MM.1S (cell line): ENCODE measurements at regions not wholly inside any gene's neighbourhood (a gene's known extent, or its start where the extent isn't known, plus 50 kb on each side); places are given as distances from the start of the nearest gene placed in this dataset.
A peak's percentile ranks its signal among the peaks of the same experiment; 100 is the strongest.

Source experiments
- DNase-seq: peaks from one replicate; pipeline ENCODE4 v3.0.0-alpha.2; 2015
- H2AFZ ChIP-seq: fragments of 300-600 bp; sonication (generic); 2 replicates; pipeline ENCODE4 v1.6.0; 2016; ENCODE audit warnings: antibody characterized with exemption, low read length
- H3F3A ChIP-seq: fragments of 300-600 bp; sonication (generic); 2 replicates; pipeline ENCODE4 v1.6.1; 2016; ENCODE audit warnings: mild to moderate bottlenecking, antibody characterized with exemption, low read length, moderate library complexity, mixed read lengths; ENCODE audit not compliant: insufficient read depth
- H3K27ac ChIP-seq: fragments of 300-600 bp; sonication (generic); 2 replicates; pipeline ENCODE4 v1.5.1; 2016; ENCODE audit warnings: mild to moderate bottlenecking, low read length
- H3K27me3 ChIP-seq: fragments of 300-600 bp; sonication (generic); replicated peaks from 2 replicates; pipeline ENCODE4 v1.6.0; 2016; ENCODE audit warnings: low read length; ENCODE audit not compliant: insufficient read depth
- H3K36me3 ChIP-seq: fragments of 300-600 bp; sonication (generic); replicated peaks from 2 replicates; pipeline ENCODE4 v1.6.1; 2016; ENCODE audit warnings: mild to moderate bottlenecking, low read length, mixed read lengths; ENCODE audit not compliant: insufficient read depth
- H3K4me1 ChIP-seq: fragments of 300-600 bp; sonication (generic); 2 replicates; pipeline ENCODE4 v1.6.1; 2016; ENCODE audit warnings: low read length, mixed read lengths
- H3K4me2 ChIP-seq: fragments of 300-600 bp; sonication (generic); 2 replicates; pipeline ENCODE4 v1.6.0; 2016; ENCODE audit warnings: low read depth, low read length
- H3K4me3 ChIP-seq: fragments of 300-600 bp; sonication (generic); 2 replicates; pipeline ENCODE4 v1.5.1; 2016; ENCODE audit warnings: low read length, mixed read lengths
- H3K79me2 ChIP-seq: fragments of 300-600 bp; sonication (generic); 2 replicates; pipeline ENCODE4 v1.6.1; 2016; ENCODE audit warnings: mixed run types, low read length, mixed read lengths
- H3K9ac ChIP-seq: fragments of 300-600 bp; sonication (generic); 2 replicates; pipeline ENCODE4 v1.6.1; 2016; ENCODE audit warnings: low read length, mixed read lengths
- H3K9me2 ChIP-seq: fragments of 300-600 bp; sonication (generic); replicated peaks from 2 replicates; pipeline ENCODE4 v1.6.1; 2016; ENCODE audit warnings: mild to moderate bottlenecking, low read length, mixed read lengths; ENCODE audit not compliant: insufficient read depth
- H3K9me3 ChIP-seq: fragments of 300-600 bp; sonication (generic); replicated peaks from 2 replicates; pipeline ENCODE4 v1.6.1; 2016; ENCODE audit warnings: mild to moderate bottlenecking, low read length, mixed read lengths; ENCODE audit not compliant: insufficient read depth
- H4K20me1 ChIP-seq: fragments of 300-600 bp; sonication (generic); 2 replicates; pipeline ENCODE4 v1.6.1; 2016; ENCODE audit warnings: mild to moderate bottlenecking, low read length, moderate library complexity, mixed read lengths; ENCODE audit not compliant: insufficient read depth
- CTCF ChIP-seq: fragments of 300-600 bp; sonication (generic); IDR thresholded peaks from 2 replicates; pipeline ENCODE4 v1.5.1; 2016; ENCODE audit warnings: antibody characterized with exemption, low read length, mixed read lengths
- EZH2 ChIP-seq: fragments of 300-600 bp; sonication (generic); optimal IDR thresholded peaks from 2 replicates; pipeline ENCODE3; 2017; ENCODE audit warnings: low read depth, mild to moderate bottlenecking, antibody characterized with exemption, low read length, mixed read lengths
- EZH2phosphoT487 ChIP-seq: fragments of 300-600 bp; sonication (generic); IDR thresholded peaks from 2 replicates; pipeline ENCODE4 v1.6.1; 2018; ENCODE audit warnings: antibody characterized with exemption, low read length

- DNase-seq, result peak; percentile 74
- peak overlapping the region; percentile 41; the same call in 1 of the 2 replicates for H3K27ac ChIP-seq
- H4K20me1 ChIP-seq, result no peaks in the 10 kb centered on the region
- H3K79me2 ChIP-seq, result no peaks in the 10 kb centered on the region
- TF ChIP-seq CTCF (no peak), EZH2 (no peak), EZH2phosphoT487 (no peak)
- H3K27me3 ChIP-seq, result no peaks in the 10 kb centered on the region
- peak overlapping the region; percentile 44 for H2AFZ ChIP-seq
- no peak overlapping the region for H3K9ac ChIP-seq
- peak overlapping the region; percentile 42 for H3K4me2 ChIP-seq
- H3K36me3 ChIP-seq, result no peaks in the 10 kb centered on the region
- H3K4me3 ChIP-seq, result no peak overlapping the region
- H3K9me2 ChIP-seq, result no peaks in the 10 kb centered on the region
- H3K4me1 ChIP-seq, result peaks cover 42% of the 10 kb centered on the region
- no peaks in the 10 kb centered on the region for H3K9me3 ChIP-seq
- peaks cover 5% of the 10 kb centered on the region; the same call in 1 of the 2 replicates for H3F3A ChIP-seq
These were observed 58.2 kb upstream of the ITGA4 start for GRCh38 chr2:181399027-181399426.

GRCh38 chr2:181404472-181404871 lies 52.7 kb upstream of the ITGA4 start:
- Histone ChIP-seq H3K9me3 (no peaks in the 10 kb centered on the region), H3K9ac (no peak overlapping the region), H4K20me1 (no peaks in the 10 kb centered on the region), H3K27ac (no peak overlapping the region), H3K36me3 (no peaks in the 10 kb centered on the region), H3F3A (no peaks in the 10 kb centered on the region), H3K27me3 (no peaks in the 10 kb centered on the region), H2AFZ (no peak overlapping the region), H3K4me2 (no peak overlapping the region), H3K4me1 (no peaks in the 10 kb centered on the region), H3K79me2 (no peaks in the 10 kb centered on the region), H3K9me2 (no peaks in the 10 kb centered on the region), H3K4me3 (no peak overlapping the region)
- TF ChIP-seq CTCF (no peak), EZH2phosphoT487 (no peak), EZH2 (no peak)
- no peak for DNase-seq

GRCh38 chr2:181407171-181407570 lies 50.0 kb upstream of the ITGA4 start:
- TF ChIP-seq EZH2phosphoT487, result no peak
- Histone ChIP-seq H3K4me2 (no peak overlapping the region), H3K27ac (no peak overlapping the region)

More at GRCh38 chr2:181407171-181407570, 50.0 kb upstream of the ITGA4 start:
- H3K79me2 ChIP-seq, result no peaks in the 10 kb centered on the region
- no peaks in the 10 kb centered on the region for H3F3A ChIP-seq
- no peak overlapping the region for H3K9ac ChIP-seq
- no peaks in the 10 kb centered on the region for H3K9me2 ChIP-seq
- H3K4me3 ChIP-seq, result no peak overlapping the region
- no peaks in the 10 kb centered on the region for H3K9me3 ChIP-seq
- no peaks in the 10 kb centered on the region for H3K36me3 ChIP-seq
- H3K27me3 ChIP-seq, result no peaks in the 10 kb centered on the region
- H2AFZ ChIP-seq, result no peak overlapping the region
- H4K20me1 ChIP-seq, result no peaks in the 10 kb centered on the region
- peaks cover 9% of the 10 kb centered on the region for H3K4me1 ChIP-seq
- DNase-seq, result no peak
